ENCODE measurements at regions not wholly inside any gene's neighbourhood (a gene's known extent, or its start where the extent isn't known, plus 50 kb on each side); places are given as distances from the start of the nearest gene placed in this dataset.

GRCh38 chr16:77590707-77591106, 131.6 kb upstream of the NUDT7 start (continued):
- TF ChIP-seq ZNF503 (CRISPR knock-in tag; IDR thresholded peaks at IDR 0.05) (no peak), ZBTB38 (CRISPR knock-in tag; IDR thresholded peaks at IDR 0.05) (no peak), ZNF563 (CRISPR knock-in tag; IDR thresholded peaks at IDR 0.05) (no peak), HNF1B (CRISPR knock-in tag; IDR thresholded peaks at IDR 0.05) (no peak), MYNN (CRISPR knock-in tag; IDR thresholded peaks at IDR 0.05; ENCODE audit: low read depth) (no peak), CERS6 (CRISPR knock-in tag; IDR thresholded peaks at IDR 0.05) (no peak), ZNF816 (CRISPR knock-in tag; IDR thresholded peaks at IDR 0.05; ENCODE audit: borderline replicate concordance) (no peak)

- 60% methylated on average over 6 of the region's 6 CpGs for WGBS (ENCODE audit: low lambda C conversion rate)
- intact Hi-C loops (cut with micrococcal nuclease; ENCODE audit: unreplicated experiment) = no loop called here
- no TSS peak for BruUV-seq (replicated peaks)
Observed at GRCh38 chr16:77591347-77591746, 131.0 kb upstream of the NUDT7 start.

More at GRCh38 chr16:77591347-77591746, 131.0 kb upstream of the NUDT7 start:
- Histone ChIP-seq H3K4me2 (ENCODE audit: low read depth, low read length) (no peak overlapping the region), H3K36me3 (replicated peaks in 1 of 2; ENCODE audit: control insufficient read depth in 1 of 2, insufficient read depth in 2 of 2, low read length in 2 of 2) (no peaks in the 10 kb centered on the region), H3K79me2 (ENCODE audit: insufficient read depth, low read length) (no peaks in the 10 kb centered on the region), H3K4me1 (ENCODE audit: insufficient read depth, low read length) (peaks cover 5% of the 10 kb centered on the region; the same call in 1 of the 2 replicates), H4K20me1 (ENCODE audit: insufficient read depth, low read length) (no peaks in the 10 kb centered on the region), H3K9me3 (ENCODE audit: low read length) (no peaks in the 10 kb centered on the region), H2AFZ (ENCODE audit: low read length) (no peak overlapping the region), H3K27ac (ENCODE audit: extremely low read length, insufficient read depth, low read length) (no peak overlapping the region), H3K27me3 (ENCODE audit: control insufficient read depth in 1 of 2, insufficient read depth in 2 of 2, low read length in 2 of 2) (peaks cover 2 to 8% of the 10 kb centered on the region in 2 experiments; a peak in 2 of 5 replicates), H3K9ac (ENCODE audit: insufficient read depth, low read depth, low read length) (no peak overlapping the region), H3K4me3 (replicated peaks in 1 of 3; ENCODE audit: insufficient read depth in 1 of 3, low read depth in 2 of 3, low read length in 3 of 3) (no peak overlapping the region)
- DNase-seq (ENCODE audit: low spot score) (no peak), FAIRE-seq (no peak), ATAC-seq (no peak)
- ChIA-PET POLR2A (no interaction called here), CTCF (ENCODE audit: low intra/inter-chr PET ratio, low total read pairs) (no interaction called here)
- TF ChIP-seq PCBP1 (IDR thresholded peaks at IDR 0.05; ENCODE audit: borderline replicate concordance, low read depth, low read length) (no peak), CEBPG (CRISPR knock-in tag; IDR thresholded peaks at IDR 0.05) (no peak), ZNF574 (CRISPR knock-in tag; IDR thresholded peaks at IDR 0.05) (no peak), ZNF383 (CRISPR knock-in tag; IDR thresholded peaks at IDR 0.05; ENCODE audit: borderline replicate concordance) (no peak)
- in situ Hi-C loops (cut with HindIII; ENCODE audit: extremely low pct_ligation_motif_present, low pct_unique_long_range_greater_than_20kb) = no loop called here

Measured in HepG2 (cell line).